ENCODE measurements at regions not wholly inside any gene's neighbourhood (a gene's known extent, or its start where the extent isn't known, plus 50 kb on each side); places are given as distances from the start of the nearest gene placed in this dataset.

GRCh38 chr3:177751770-177752169 is 554.5 kb upstream of the TBL1XR1 start:
- TF ChIP-seq TAF1 (IDR thresholded peaks at IDR 0.05; ENCODE audit: low read depth, low read length) (no peak), POLR2A (IDR thresholded peaks at IDR 0.05; ENCODE audit: control extremely low read depth in 1 of 2, low read depth in 2 of 2, low read length in 2 of 2) (no peak), EZH2 (IDR thresholded peaks at IDR 0.05; ENCODE audit: low read depth, low read length, severe bottlenecking) (no peak), JUND (IDR thresholded peaks at IDR 0.05; ENCODE audit: low read length) (no peak), CBX8 (IDR thresholded peaks at IDR 0.05; ENCODE audit: borderline replicate concordance, low read depth, low read length) (no peak), GABPA (IDR thresholded peaks at IDR 0.05; ENCODE audit: borderline replicate concordance, insufficient read depth, low read length) (no peak), POLR2AphosphoS5 (IDR thresholded peaks at IDR 0.05; ENCODE audit: low read depth, low read length) (no peak), GTF2F1 (IDR thresholded peaks at IDR 0.05; ENCODE audit: borderline replicate concordance, low read depth, low read length) (no peak), RXRA (IDR thresholded peaks at IDR 0.05; ENCODE audit: insufficient read depth, low read depth, low read length) (no peak), SP2 (IDR thresholded peaks at IDR 0.05; ENCODE audit: low read length) (no peak)
- TF ChIP-seq, protein P1, sequence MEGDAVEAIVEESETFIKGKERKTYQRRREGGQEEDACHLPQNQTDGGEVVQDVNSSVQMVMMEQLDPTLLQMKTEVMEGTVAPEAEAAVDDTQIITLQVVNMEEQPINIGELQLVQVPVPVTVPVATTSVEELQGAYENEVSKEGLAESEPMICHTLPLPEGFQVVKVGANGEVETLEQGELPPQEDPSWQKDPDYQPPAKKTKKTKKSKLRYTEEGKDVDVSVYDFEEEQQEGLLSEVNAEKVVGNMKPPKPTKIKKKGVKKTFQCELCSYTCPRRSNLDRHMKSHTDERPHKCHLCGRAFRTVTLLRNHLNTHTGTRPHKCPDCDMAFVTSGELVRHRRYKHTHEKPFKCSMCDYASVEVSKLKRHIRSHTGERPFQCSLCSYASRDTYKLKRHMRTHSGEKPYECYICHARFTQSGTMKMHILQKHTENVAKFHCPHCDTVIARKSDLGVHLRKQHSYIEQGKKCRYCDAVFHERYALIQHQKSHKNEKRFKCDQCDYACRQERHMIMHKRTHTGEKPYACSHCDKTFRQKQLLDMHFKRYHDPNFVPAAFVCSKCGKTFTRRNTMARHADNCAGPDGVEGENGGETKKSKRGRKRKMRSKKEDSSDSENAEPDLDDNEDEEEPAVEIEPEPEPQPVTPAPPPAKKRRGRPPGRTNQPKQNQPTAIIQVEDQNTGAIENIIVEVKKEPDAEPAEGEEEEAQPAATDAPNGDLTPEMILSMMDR (IDR thresholded peaks at IDR 0.05; ENCODE audit: control extremely low read depth in 1 of 3, insufficient read depth in 1 of 3, low read depth in 1 of 3, low read length in 3 of 3): no peak
